ENCODE measurements at regions not wholly inside any gene's neighbourhood (a gene's known extent, or its start where the extent isn't known, plus 50 kb on each side); places are given as distances from the start of the nearest gene placed in this dataset.

GRCh38 chr2:183680573-183680972 lies 556.3 kb downstream of the NUP35 start:
- POLR2A ChIA-PET = no interaction called here
- TF ChIP-seq SP1 (IDR thresholded peaks at IDR 0.05) = no peak
- TF ChIP-seq CTBP1 (IDR thresholded peaks at IDR 0.05; ENCODE audit: borderline replicate concordance) = no peak
- no peak for TF ChIP-seq L3MBTL2 (conservative IDR thresholded peaks at IDR 0.05)
- TF ChIP-seq NFRKB (IDR thresholded peaks at IDR 0.05) = no peak
- no peak for TF ChIP-seq ZNF384 (IDR thresholded peaks at IDR 0.05)
- TF ChIP-seq BHLHE40 (IDR thresholded peaks at IDR 0.05; ENCODE audit: borderline replicate concordance) = no peak
- no peak for TF ChIP-seq ELF4 (IDR thresholded peaks at IDR 0.05)
- no peak for TF ChIP-seq FOXK2 (IDR thresholded peaks at IDR 0.05)
- TF ChIP-seq TARDBP (IDR thresholded peaks at IDR 0.05) = no peak
- no peak for TF ChIP-seq ARNT (IDR thresholded peaks at IDR 0.05)
- no peak for TF ChIP-seq LEF1 (IDR thresholded peaks at IDR 0.05; ENCODE audit: borderline replicate concordance)
- TF ChIP-seq FOXA1 (IDR thresholded peaks at IDR 0.05) = no peak
- no peak for TF ChIP-seq FOXM1 (IDR thresholded peaks at IDR 0.05; ENCODE audit: borderline replicate concordance)
- DNase-seq (ENCODE audit: extremely low spot score) = no peak
- CTCF ChIA-PET = no interaction called here

- no peak for DNase-seq (ENCODE audit: extremely low spot score)
- POLR2A ChIA-PET = no interaction called here
- no peak for TF ChIP-seq PKNOX1 (IDR thresholded peaks at IDR 0.05)
- TF ChIP-seq FOXM1 (IDR thresholded peaks at IDR 0.05; ENCODE audit: borderline replicate concordance) = no peak
- no peak for TF ChIP-seq TARDBP (IDR thresholded peaks at IDR 0.05)
- TF ChIP-seq SP1 (IDR thresholded peaks at IDR 0.05) = no peak
- no peak for TF ChIP-seq LEF1 (IDR thresholded peaks at IDR 0.05; ENCODE audit: borderline replicate concordance)
- TF ChIP-seq FOXA1 (IDR thresholded peaks at IDR 0.05) = no peak
- no peak for TF ChIP-seq HDGF (IDR thresholded peaks at IDR 0.05; ENCODE audit: borderline replicate concordance)
- no peak for TF ChIP-seq CTBP1 (IDR thresholded peaks at IDR 0.05; ENCODE audit: borderline replicate concordance)
- TF ChIP-seq ELF4 (IDR thresholded peaks at IDR 0.05) = no peak
- CTCF ChIA-PET = no interaction called here
Observed at GRCh38 chr2:183684686-183685085, 560.4 kb downstream of the NUP35 start.

GRCh38 chr2:183696028-183696427 lies 571.8 kb downstream of the NUP35 start:
- CTCF ChIA-PET = no interaction called here
- no peak for DNase-seq (ENCODE audit: extremely low spot score)
- POLR2A ChIA-PET = no interaction called here
- TF ChIP-seq NFRKB (IDR thresholded peaks at IDR 0.05) = no peak
- TF ChIP-seq ARNT (IDR thresholded peaks at IDR 0.05) = no peak
- no peak for TF ChIP-seq TARDBP (IDR thresholded peaks at IDR 0.05)
- TF ChIP-seq L3MBTL2 (conservative IDR thresholded peaks at IDR 0.05) = no peak
- no peak for TF ChIP-seq FOXM1 (IDR thresholded peaks at IDR 0.05; ENCODE audit: borderline replicate concordance)
- TF ChIP-seq FOXA1 (IDR thresholded peaks at IDR 0.05) = no peak
- no peak for TF ChIP-seq SUZ12 (IDR thresholded peaks at IDR 0.05)
- TF ChIP-seq PKNOX1 (IDR thresholded peaks at IDR 0.05) = no peak
- no peak for TF ChIP-seq SP1 (IDR thresholded peaks at IDR 0.05)
- TF ChIP-seq ZNF384 (IDR thresholded peaks at IDR 0.05) = no peak
- TF ChIP-seq LEF1 (IDR thresholded peaks at IDR 0.05; ENCODE audit: borderline replicate concordance) = no peak
- TF ChIP-seq BHLHE40 (IDR thresholded peaks at IDR 0.05; ENCODE audit: borderline replicate concordance) = no peak

- CTCF ChIA-PET = no interaction called here
- no peak for DNase-seq (ENCODE audit: extremely low spot score)
- POLR2A ChIA-PET = no interaction called here
- TF ChIP-seq BHLHE40 (IDR thresholded peaks at IDR 0.05; ENCODE audit: borderline replicate concordance) = no peak
- no peak for TF ChIP-seq FOXK2 (IDR thresholded peaks at IDR 0.05)
- TF ChIP-seq TARDBP (IDR thresholded peaks at IDR 0.05) = no peak
- TF ChIP-seq PKNOX1 (IDR thresholded peaks at IDR 0.05) = no peak
- TF ChIP-seq L3MBTL2 (conservative IDR thresholded peaks at IDR 0.05) = no peak
- no peak for TF ChIP-seq SP1 (IDR thresholded peaks at IDR 0.05)
- TF ChIP-seq ELF4 (IDR thresholded peaks at IDR 0.05) = no peak
- no peak for TF ChIP-seq SUZ12 (IDR thresholded peaks at IDR 0.05)
- TF ChIP-seq HDGF (IDR thresholded peaks at IDR 0.05; ENCODE audit: borderline replicate concordance) = no peak
- no peak for TF ChIP-seq FOXM1 (IDR thresholded peaks at IDR 0.05; ENCODE audit: borderline replicate concordance)
- no peak for TF ChIP-seq ZNF384 (IDR thresholded peaks at IDR 0.05)
- TF ChIP-seq ARNT (IDR thresholded peaks at IDR 0.05) = no peak
- TF ChIP-seq LEF1 (IDR thresholded peaks at IDR 0.05; ENCODE audit: borderline replicate concordance) = no peak
Observed at GRCh38 chr2:183709829-183710228, 585.6 kb downstream of the NUP35 start.

GRCh38 chr2:183718246-183718645 lies 594.0 kb downstream of the NUP35 start:
- no peak for DNase-seq (ENCODE audit: extremely low spot score)
- ChIA-PET CTCF (no interaction called here), POLR2A (no interaction called here)
- TF ChIP-seq ELF4 (IDR thresholded peaks at IDR 0.05) (no peak), PKNOX1 (IDR thresholded peaks at IDR 0.05) (no peak), TARDBP (IDR thresholded peaks at IDR 0.05) (no peak), LEF1 (IDR thresholded peaks at IDR 0.05; ENCODE audit: borderline replicate concordance) (no peak), FOXM1 (IDR thresholded peaks at IDR 0.05; ENCODE audit: borderline replicate concordance) (no peak), HDGF (IDR thresholded peaks at IDR 0.05; ENCODE audit: borderline replicate concordance) (no peak), FOXA1 (IDR thresholded peaks at IDR 0.05) (no peak), ARNT (IDR thresholded peaks at IDR 0.05) (no peak), SP1 (IDR thresholded peaks at IDR 0.05) (no peak), SUZ12 (IDR thresholded peaks at IDR 0.05) (no peak), BHLHE40 (IDR thresholded peaks at IDR 0.05; ENCODE audit: borderline replicate concordance) (no peak), ZNF384 (IDR thresholded peaks at IDR 0.05) (no peak), FOXK2 (IDR thresholded peaks at IDR 0.05) (no peak), CTBP1 (IDR thresholded peaks at IDR 0.05; ENCODE audit: borderline replicate concordance) (no peak), NFRKB (IDR thresholded peaks at IDR 0.05) (no peak), L3MBTL2 (conservative IDR thresholded peaks at IDR 0.05) (no peak)

- TF ChIP-seq SUZ12 (IDR thresholded peaks at IDR 0.05) (no peak), BHLHE40 (IDR thresholded peaks at IDR 0.05; ENCODE audit: borderline replicate concordance) (no peak), LEF1 (IDR thresholded peaks at IDR 0.05; ENCODE audit: borderline replicate concordance) (no peak), FOXM1 (IDR thresholded peaks at IDR 0.05; ENCODE audit: borderline replicate concordance) (no peak), HDGF (IDR thresholded peaks at IDR 0.05; ENCODE audit: borderline replicate concordance) (no peak), L3MBTL2 (conservative IDR thresholded peaks at IDR 0.05) (no peak), ZNF384 (IDR thresholded peaks at IDR 0.05) (no peak), CTBP1 (IDR thresholded peaks at IDR 0.05; ENCODE audit: borderline replicate concordance) (no peak), TARDBP (IDR thresholded peaks at IDR 0.05) (no peak), ARNT (IDR thresholded peaks at IDR 0.05) (no peak), NFRKB (IDR thresholded peaks at IDR 0.05) (no peak), ELF4 (IDR thresholded peaks at IDR 0.05) (no peak)
- ChIA-PET POLR2A (no interaction called here), CTCF (no interaction called here)
- DNase-seq (ENCODE audit: extremely low spot score) = no peak
Observed at GRCh38 chr2:183723278-183723677, 599.0 kb downstream of the NUP35 start.
